ENCODE measurements at regions not wholly inside any gene's neighbourhood (a gene's known extent, or its start where the extent isn't known, plus 50 kb on each side); places are given as distances from the start of the nearest gene placed in this dataset.
A peak's percentile ranks its signal among the peaks of the same experiment; 100 is the strongest.

DNA sequence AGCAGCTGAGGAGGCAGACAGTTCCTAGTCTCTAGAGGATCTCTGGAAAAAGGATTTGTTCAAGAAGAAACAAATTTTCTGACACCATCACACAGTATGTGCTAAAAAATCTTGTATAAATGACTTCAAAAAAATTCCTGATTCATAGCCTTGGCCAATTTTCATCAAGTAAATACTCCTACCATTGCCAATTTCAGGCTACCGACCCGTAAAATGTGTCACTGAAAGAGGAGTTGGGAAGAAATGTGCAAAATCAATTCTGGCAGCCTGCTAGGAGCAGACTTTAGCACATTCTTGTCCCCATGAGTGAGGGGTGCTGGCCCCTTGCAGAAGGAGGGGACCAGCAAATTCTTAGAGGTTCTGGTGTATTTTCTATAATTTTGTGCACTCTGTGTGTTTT, 109.4 kb downstream of the TMEM30B start:
- no peak overlapping the region for H3K4me2 ChIP-seq (ENCODE audit: extremely low read depth, insufficient read depth, low read length)
- DNase-seq (ENCODE audit: low read depth in 2 of 2) = peak in 1 of 2 donors; percentile 58

GRCh38 chr14:61168141-61168540, 113.0 kb downstream of the TMEM30B start:
- no peak overlapping the region for H3K27ac ChIP-seq (ENCODE audit: insufficient read depth, low read length)
- no peak overlapping the region for H3K4me3 ChIP-seq (replicated peaks in 1 of 4; ENCODE audit: control extremely low read depth in 1 of 4, insufficient read depth in 1 of 4, low read depth in 3 of 4, low read length in 4 of 4)
- no peak for TF ChIP-seq EZH2 (IDR thresholded peaks at IDR 0.05; ENCODE audit: low read length, missing control alignments)
- no peak for TF ChIP-seq CTCF (conservative IDR thresholded peaks at IDR 0.05 in 1 of 2, IDR thresholded peaks at IDR 0.05 in 1 of 2; ENCODE audit: low read depth in 1 of 2, low read length in 2 of 2)
- no peak overlapping the region for H3K4me2 ChIP-seq (ENCODE audit: extremely low read depth, insufficient read depth, low read length)
- H3K27me3 ChIP-seq (ENCODE audit: control insufficient read depth, insufficient read depth, low read length) = no peaks in the 10 kb centered on the region
- H4K20me1 ChIP-seq (ENCODE audit: control insufficient read depth, extremely low read depth, insufficient read depth, low read length) = no peaks in the 10 kb centered on the region
- H2AFZ ChIP-seq (ENCODE audit: low read length) = no peak overlapping the region
- no peaks in the 10 kb centered on the region for H3K36me3 ChIP-seq (ENCODE audit: control insufficient read depth, insufficient read depth, low read length)
- DNase-seq (ENCODE audit: low read depth in 2 of 2) = peak in 1 of 2 donors; percentile 80
- no peaks in the 10 kb centered on the region for H3K9me3 ChIP-seq (ENCODE audit: control insufficient read depth, insufficient read depth, low read depth, low read length)
- H3K4me1 ChIP-seq (ENCODE audit: control insufficient read depth, extremely low read depth, insufficient read depth, low read length) = no peaks in the 10 kb centered on the region
- no peak overlapping the region for H3K9ac ChIP-seq (ENCODE audit: insufficient read depth, low read length)
- no peaks in the 10 kb centered on the region for H3K79me2 ChIP-seq (ENCODE audit: control insufficient read depth, insufficient read depth, low read length)

More for the DNA sequence above, 109.4 kb downstream of the TMEM30B start:
- Histone ChIP-seq H3K9me3 (ENCODE audit: control insufficient read depth, insufficient read depth, low read depth, low read length) (no peaks in the 10 kb centered on the region), H4K20me1 (ENCODE audit: control insufficient read depth, extremely low read depth, insufficient read depth, low read length) (no peaks in the 10 kb centered on the region), H3K4me1 (ENCODE audit: control insufficient read depth, extremely low read depth, insufficient read depth, low read length) (peaks cover 10% of the 10 kb centered on the region), H3K9ac (ENCODE audit: insufficient read depth, low read length) (no peak overlapping the region), H2AFZ (ENCODE audit: low read length) (peak overlapping the region; percentile 23), H3K27ac (ENCODE audit: insufficient read depth, low read length) (no peak overlapping the region), H3K79me2 (ENCODE audit: control insufficient read depth, insufficient read depth, low read length) (no peaks in the 10 kb centered on the region), H3K4me3 (replicated peaks in 1 of 4; ENCODE audit: control extremely low read depth in 1 of 4, insufficient read depth in 1 of 4, low read depth in 3 of 4, low read length in 4 of 4) (no peak overlapping the region), H3K27me3 (ENCODE audit: control insufficient read depth, insufficient read depth, low read length) (no peaks in the 10 kb centered on the region), H3K36me3 (ENCODE audit: control insufficient read depth, insufficient read depth, low read length) (no peaks in the 10 kb centered on the region)
- TF ChIP-seq EZH2 (IDR thresholded peaks at IDR 0.05; ENCODE audit: low read length, missing control alignments) = no peak
- no peak for TF ChIP-seq CTCF (conservative IDR thresholded peaks at IDR 0.05 in 1 of 2, IDR thresholded peaks at IDR 0.05 in 1 of 2; ENCODE audit: low read depth in 1 of 2, low read length in 2 of 2)

- Histone ChIP-seq H3K9ac (ENCODE audit: insufficient read depth, low read length) (no peak overlapping the region), H2AFZ (ENCODE audit: low read length) (no peak overlapping the region), H3K27ac (ENCODE audit: insufficient read depth, low read length) (no peak overlapping the region), H3K27me3 (ENCODE audit: control insufficient read depth, insufficient read depth, low read length) (no peaks in the 10 kb centered on the region), H3K4me2 (ENCODE audit: extremely low read depth, insufficient read depth, low read length) (no peak overlapping the region), H3K4me3 (replicated peaks in 1 of 4; ENCODE audit: control extremely low read depth in 1 of 4, insufficient read depth in 1 of 4, low read depth in 3 of 4, low read length in 4 of 4) (no peak overlapping the region), H3K79me2 (ENCODE audit: control insufficient read depth, insufficient read depth, low read length) (no peaks in the 10 kb centered on the region), H3K9me3 (ENCODE audit: control insufficient read depth, insufficient read depth, low read depth, low read length) (no peaks in the 10 kb centered on the region), H3K4me1 (ENCODE audit: control insufficient read depth, extremely low read depth, insufficient read depth, low read length) (no peaks in the 10 kb centered on the region), H4K20me1 (ENCODE audit: control insufficient read depth, extremely low read depth, insufficient read depth, low read length) (no peaks in the 10 kb centered on the region), H3K36me3 (ENCODE audit: control insufficient read depth, insufficient read depth, low read length) (no peaks in the 10 kb centered on the region)
- TF ChIP-seq CTCF (conservative IDR thresholded peaks at IDR 0.05 in 1 of 2, IDR thresholded peaks at IDR 0.05 in 1 of 2; ENCODE audit: low read depth in 1 of 2, low read length in 2 of 2) = no peak
- TF ChIP-seq EZH2 (IDR thresholded peaks at IDR 0.05; ENCODE audit: low read length, missing control alignments) = no peak
- no peak for DNase-seq (ENCODE audit: low read depth in 2 of 2)
Observed at GRCh38 chr14:61167642-61168041, 113.5 kb downstream of the TMEM30B start.
